ENCODE measurements at regions not wholly inside any gene's neighbourhood (a gene's known extent, or its start where the extent isn't known, plus 50 kb on each side); places are given as distances from the start of the nearest gene placed in this dataset.
"Not testable (repeated sequence)": the region's sequence is repeated elsewhere in the genome, so short reads cannot be mapped to it uniquely, and the experiment has no call there.

- no peaks in the 10 kb centered on the region for H3K27me3 ChIP-seq (replicated peaks; ENCODE audit: insufficient read depth)
- no peaks in the 10 kb centered on the region for H3K36me3 ChIP-seq
- H3K27ac ChIP-seq, result peak overlapping the region in 1 of 2 donors; percentile 12
- DNase-seq (ENCODE audit: low spot score) (no peak), ATAC-seq (ENCODE audit: insufficient number of reproducible peaks, low FRiP score, low read depth) (no peak)
- H3K4me3 ChIP-seq, result no peak overlapping the region
- TF ChIP-seq CTCF (IDR thresholded peaks at IDR 0.05), result no peak
- H3K4me1 ChIP-seq (ENCODE audit: control insufficient read depth in 1 of 2, low read depth in 2 of 2), result peaks cover 5 to 6% of the 10 kb centered on the region in 2 donors
- H3K9me3 ChIP-seq, result no peaks in the 10 kb centered on the region
Observed at GRCh38 chr4:173463816-173464215, 64.9 kb upstream of the SCRG1 start.

- no peak overlapping the region for H3K4me3 ChIP-seq
- no peak for TF ChIP-seq CTCF (IDR thresholded peaks at IDR 0.05)
Observed at GRCh38 chr4:173461170-173461569, 62.3 kb upstream of the SCRG1 start.

GRCh38 chr4:173459857-173460256, 60.9 kb upstream of the SCRG1 start:
- Histone ChIP-seq H3K4me1 (ENCODE audit: control insufficient read depth in 1 of 2, low read depth in 2 of 2) (no peaks in the 10 kb centered on the region), H3K4me3 (no peak overlapping the region), H3K36me3 (no peaks in the 10 kb centered on the region), H3K27ac (no peak overlapping the region), H3K27me3 (replicated peaks; ENCODE audit: insufficient read depth) (no peaks in the 10 kb centered on the region), H3K9me3 (no peaks in the 10 kb centered on the region)
- TF ChIP-seq CTCF (IDR thresholded peaks at IDR 0.05), result no peak
- no peak for ATAC-seq (ENCODE audit: insufficient number of reproducible peaks, low FRiP score, low read depth)
- DNase-seq (ENCODE audit: low spot score), result no peak

More at GRCh38 chr4:173461170-173461569, 62.3 kb upstream of the SCRG1 start:
- DNase-seq (ENCODE audit: low spot score) (no peak), ATAC-seq (ENCODE audit: insufficient number of reproducible peaks, low FRiP score, low read depth) (no peak)
- Histone ChIP-seq H3K4me1 (ENCODE audit: control insufficient read depth in 1 of 2, low read depth in 2 of 2) (peaks cover 5 to 6% of the 10 kb centered on the region in 2 donors), H3K27me3 (replicated peaks; ENCODE audit: insufficient read depth) (no peaks in the 10 kb centered on the region), H3K36me3 (no peaks in the 10 kb centered on the region), H3K27ac (no peak overlapping the region), H3K9me3 (no peaks in the 10 kb centered on the region)

- no peak overlapping the region for H3K4me3 ChIP-seq
- H3K27me3 ChIP-seq (replicated peaks; ENCODE audit: insufficient read depth), result no peaks in the 10 kb centered on the region
- DNase-seq (ENCODE audit: low spot score) (no peak), ATAC-seq (ENCODE audit: insufficient number of reproducible peaks, low FRiP score, low read depth) (no peak)
- no peaks in the 10 kb centered on the region for H3K4me1 ChIP-seq (ENCODE audit: control insufficient read depth in 1 of 2, low read depth in 2 of 2)
- H3K9me3 ChIP-seq, result no peaks in the 10 kb centered on the region
- H3K27ac ChIP-seq, result no peak overlapping the region
- TF ChIP-seq CTCF (IDR thresholded peaks at IDR 0.05), result no peak
- no peaks in the 10 kb centered on the region for H3K36me3 ChIP-seq
Observed at GRCh38 chr4:173457893-173458292, 59.0 kb upstream of the SCRG1 start.

GRCh38 chr4:173451435-173451834, 52.5 kb upstream of the SCRG1 start:
- ATAC-seq (ENCODE audit: insufficient number of reproducible peaks, low FRiP score, low read depth); H3K27me3 ChIP-seq (replicated peaks; ENCODE audit: insufficient read depth); DNase-seq (ENCODE audit: low spot score); H3K36me3 ChIP-seq; H3K27ac ChIP-seq; H3K9me3 ChIP-seq; H3K4me3 ChIP-seq: not testable (repeated sequence)
- H3K4me1 ChIP-seq (ENCODE audit: control insufficient read depth in 1 of 2, low read depth in 2 of 2), result peaks cover 19 to 20% of the 10 kb centered on the region in 2 donors

- peaks cover 19 to 20% of the 10 kb centered on the region in 2 donors for H3K4me1 ChIP-seq (ENCODE audit: control insufficient read depth in 1 of 2, low read depth in 2 of 2)
- H3K36me3 ChIP-seq, result no peaks in the 10 kb centered on the region
- ATAC-seq (ENCODE audit: insufficient number of reproducible peaks, low FRiP score, low read depth) (no peak), DNase-seq (ENCODE audit: low spot score) (no peak)
- H3K27ac ChIP-seq, result no peak overlapping the region
- H3K4me3 ChIP-seq, result no peak overlapping the region
- H3K27me3 ChIP-seq (replicated peaks; ENCODE audit: insufficient read depth), result no peaks in the 10 kb centered on the region
- no peaks in the 10 kb centered on the region for H3K9me3 ChIP-seq
- no peak for TF ChIP-seq CTCF (IDR thresholded peaks at IDR 0.05)
Observed at GRCh38 chr4:173450281-173450680, 51.4 kb upstream of the SCRG1 start.

All from thoracic aorta (tissue), 2 donors.